SK-N-SH (cell line): ENCODE measurements at regions not wholly inside any gene's neighbourhood (a gene's known extent, or its start where the extent isn't known, plus 50 kb on each side); places are given as distances from the start of the nearest gene placed in this dataset.

Source experiments
- CTCF ChIA-PET: fragments of 300-600, 350-600 bp; formaldehyde crosslinking; extraction: SDS; loops from one replicate; lab custom pipeline; 2021; lab: Yijun Ruan, JAX
- POLR2A ChIA-PET: fragments of 350-600 bp; sonication (Branson Sonifier 250); formaldehyde crosslinking; extraction: SDS; loops from one replicate; lab custom pipeline; 2020; ENCODE audit warnings: antibody characterized with exemption, inconsistent platforms; lab: Yijun Ruan, JAX
- DNase-seq: peaks from one replicate; pipeline ENCODE4 v3.0.0; 2012
- H2AFZ ChIP-seq: fragments of 200-600 bp; sonication (generic); 2 replicates; pipeline ENCODE4 v1.8.1; 2016; ENCODE audit warnings: antibody characterized with exemption, mild to moderate bottlenecking, low read depth
- H3F3A ChIP-seq: fragments of 200-600 bp; sonication (generic); replicated peaks from 2 replicates; pipeline ENCODE3; 2016; ENCODE audit warnings: antibody characterized with exemption, mild to moderate bottlenecking; ENCODE audit not compliant: insufficient read depth
- H3K27ac ChIP-seq, 2 experiments: fragments of 200-500 bp in 1 of 2; fragments of 200-600 bp in 1 of 2; sonication (Bioruptor generic) in 1 of 2; sonication (generic), shearing (Covaris generic) in 1 of 2; 2 replicates each; pipeline versions ENCODE4 v1.5.1 to v1.6.1; 2014 to 2016; ENCODE audit warnings: low read depth in 2 of 2, inconsistent platforms in 1 of 2, low read length in 1 of 2, mild to moderate bottlenecking in 1 of 2, mixed read lengths in 1 of 2
- H3K27me3 ChIP-seq: fragments of 200-600 bp; sonication (generic), shearing (Covaris generic); 2 replicates; pipeline ENCODE4 v1.6.1; 2016; ENCODE audit warnings: mixed run types; ENCODE audit not compliant: insufficient read depth
- H3K36me3 ChIP-seq, 2 experiments: fragments of 200-500 bp in 1 of 2; fragments of 200-600 bp in 1 of 2; sonication (Bioruptor generic) in 1 of 2; sonication (generic) in 1 of 2; replicated peaks in 1 of 2; 2 replicates each; pipeline versions ENCODE3 to v1.5.1; 2014 to 2016; ENCODE audit warnings: low read length in 1 of 2, mild to moderate bottlenecking in 1 of 2; ENCODE audit not compliant: insufficient read depth in 2 of 2, control insufficient read depth in 1 of 2
- H3K4me1 ChIP-seq, 2 experiments: fragments of 200-500 bp in 1 of 2; fragments of 200-600 bp in 1 of 2; sonication (Bioruptor generic) in 1 of 2; sonication (generic), shearing (Covaris generic) in 1 of 2; 2 replicates each; pipeline versions ENCODE4 v1.5.1 to v1.6.1; 2014 to 2016; ENCODE audit warnings: low read depth in 1 of 2, low read length in 1 of 2, mixed run types in 1 of 2; ENCODE audit not compliant: insufficient read depth in 2 of 2, control insufficient read depth in 1 of 2
- H3K4me2 ChIP-seq: fragments of 200-600 bp; sonication (generic), shearing (Covaris generic); 2 replicates; pipeline ENCODE4 v1.6.1; 2017; ENCODE audit warnings: mixed run types
- H3K4me3 ChIP-seq, 2 experiments: fragments of 200-500 bp in 1 of 2; fragments of 200-600 bp in 1 of 2; sonication (Bioruptor generic) in 1 of 2; sonication (generic), shearing (Covaris generic) in 1 of 2; 2 replicates each; pipeline versions ENCODE4 v1.5.1 to v1.8.1; 2014 to 2016; ENCODE audit warnings: low read depth in 2 of 2, inconsistent platforms in 1 of 2, low read length in 1 of 2, mild to moderate bottlenecking in 1 of 2, mixed read lengths in 1 of 2, moderate library complexity in 1 of 2
- H3K79me2 ChIP-seq: fragments of 200-600 bp; sonication (generic); 2 replicates; pipeline ENCODE4 v1.8.1; 2017; ENCODE audit warnings: mild to moderate bottlenecking; ENCODE audit not compliant: insufficient read depth
- H3K9ac ChIP-seq: fragments of 200-600 bp; sonication (generic); 2 replicates; pipeline ENCODE4 v1.6.1; 2017; ENCODE audit warnings: mixed run types
- H3K9me2 ChIP-seq: fragments of 200-600 bp; sonication (generic); 2 replicates; pipeline ENCODE4 v1.6.1; 2017; ENCODE audit warnings: mixed run types
- H3K9me3 ChIP-seq: fragments of 200-600 bp; sonication (generic); 2 replicates; pipeline ENCODE4 v1.6.1; 2017; ENCODE audit warnings: mixed run types, mild to moderate bottlenecking, moderate library complexity
- H4K20me1 ChIP-seq: fragments of 200-600 bp; sonication (generic); 2 replicates; pipeline ENCODE4 v1.6.1; 2017; ENCODE audit warnings: mild to moderate bottlenecking, mixed run types; ENCODE audit not compliant: insufficient read depth
- FOXJ3 ChIP-seq: sonication (generic); formaldehyde crosslinking; IDR thresholded peaks from 2 replicates; pipeline ENCODE4 v1.5.1; 2020; ENCODE audit warnings: mild to moderate bottlenecking, missing genetic modification reagents
- GATA2 ChIP-seq: sonication (generic); formaldehyde crosslinking; IDR thresholded peaks from 2 replicates; pipeline ENCODE4 v1.5.0; 2020; ENCODE audit warnings: mild to moderate bottlenecking, missing genetic modification reagents
- MXI1 ChIP-seq: IDR thresholded peaks from 2 replicates; pipeline ENCODE4 v1.6.1; 2012; ENCODE audit warnings: mild to moderate bottlenecking, low read depth, low read length, improper control_type of control experiment
- SIN3A ChIP-seq: IDR thresholded peaks from 2 replicates; pipeline ENCODE4 v1.6.1; 2012; ENCODE audit warnings: low read depth, mild to moderate bottlenecking, low read length, moderate library complexity, borderline replicate concordance
- SMC3 ChIP-seq: IDR thresholded peaks from 2 replicates; pipeline ENCODE4 v1.6.1; 2012; ENCODE audit warnings: low read depth, low read length, improper control_type of control experiment
- TAF1 ChIP-seq: IDR thresholded peaks from 2 replicates; pipeline ENCODE4 v1.6.1; 2012; ENCODE audit warnings: low read depth, mild to moderate bottlenecking, low read length, moderate library complexity, borderline replicate concordance
- YY1 ChIP-seq: IDR thresholded peaks from 2 replicates; pipeline ENCODE4 v1.4.0; 2012; ENCODE audit warnings: low read depth, mild to moderate bottlenecking
- WGBS: methylation state at CpG from one replicate; pipeline ENCODE4 v1.1.6; 2017; ENCODE audit warnings: low lambda C conversion rate; 5-methylcytosine and 5-hydroxymethylcytosine counted together
- TF ChIP-seq, protein P1 (sequence below): IDR thresholded peaks from 2 replicates; pipeline ENCODE4 v1.4.0; 2012; ENCODE audit warnings: low read depth, borderline replicate concordance
- TF ChIP-seq, protein P2 (sequence below): fragments of 150-350 bp; IDR thresholded peaks from 2 replicates; pipeline ENCODE4 v1.6.1; 2017; ENCODE audit warnings: antibody characterized with exemption, low read length, low read depth, borderline replicate concordance
- TF ChIP-seq, protein P3 (sequence below): IDR thresholded peaks from 2 replicates; pipeline ENCODE4 v1.6.1; 2012; ENCODE audit warnings: mild to moderate bottlenecking, low read depth, low read length, moderate library complexity
- TF ChIP-seq, protein P4 (sequence below): IDR thresholded peaks from 2 replicates; pipeline ENCODE4; 2012

DNA sequence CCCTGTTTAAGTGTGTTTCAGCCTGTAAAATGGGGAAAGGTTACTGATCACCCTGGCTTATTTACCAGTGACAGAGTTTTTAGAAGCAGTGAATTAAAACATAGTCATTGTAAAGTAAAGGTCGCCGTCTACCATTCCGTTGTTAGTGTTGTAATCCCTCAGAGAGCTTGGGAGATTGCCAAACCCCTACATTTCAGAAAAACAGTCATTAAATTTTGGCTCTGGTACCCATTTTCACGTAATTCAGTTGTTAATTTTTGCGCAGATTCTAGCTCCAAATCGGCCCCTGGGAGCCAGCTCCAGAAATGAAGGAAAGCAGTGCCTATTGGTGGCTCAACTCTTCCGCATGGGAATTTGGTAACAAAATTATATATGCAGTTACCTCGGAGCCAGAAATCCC is 127.7 kb upstream of the AJAP1 start:
- ChIA-PET POLR2A (no interaction called here), CTCF (no interaction called here)
- H3K9me3 ChIP-seq: no peaks in the 10 kb centered on the region
- TF ChIP-seq, protein P1, sequence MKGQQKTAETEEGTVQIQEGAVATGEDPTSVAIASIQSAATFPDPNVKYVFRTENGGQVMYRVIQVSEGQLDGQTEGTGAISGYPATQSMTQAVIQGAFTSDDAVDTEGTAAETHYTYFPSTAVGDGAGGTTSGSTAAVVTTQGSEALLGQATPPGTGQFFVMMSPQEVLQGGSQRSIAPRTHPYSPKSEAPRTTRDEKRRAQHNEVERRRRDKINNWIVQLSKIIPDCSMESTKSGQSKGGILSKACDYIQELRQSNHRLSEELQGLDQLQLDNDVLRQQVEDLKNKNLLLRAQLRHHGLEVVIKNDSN: no peak
- TF ChIP-seq SIN3A: no peak
- TF ChIP-seq, protein P2, sequence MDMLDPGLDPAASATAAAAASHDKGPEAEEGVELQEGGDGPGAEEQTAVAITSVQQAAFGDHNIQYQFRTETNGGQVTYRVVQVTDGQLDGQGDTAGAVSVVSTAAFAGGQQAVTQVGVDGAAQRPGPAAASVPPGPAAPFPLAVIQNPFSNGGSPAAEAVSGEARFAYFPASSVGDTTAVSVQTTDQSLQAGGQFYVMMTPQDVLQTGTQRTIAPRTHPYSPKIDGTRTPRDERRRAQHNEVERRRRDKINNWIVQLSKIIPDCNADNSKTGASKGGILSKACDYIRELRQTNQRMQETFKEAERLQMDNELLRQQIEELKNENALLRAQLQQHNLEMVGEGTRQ: no peak
- H3K9me2 ChIP-seq: no peaks in the 10 kb centered on the region
- no peak overlapping the region for H3K27ac ChIP-seq
- DNase-seq: no peak
- 38% methylated on average over 8 of the region's 8 CpGs for WGBS
- H3K27me3 ChIP-seq: no peaks in the 10 kb centered on the region
- H2AFZ ChIP-seq: no peak overlapping the region
- H3K36me3 ChIP-seq: no peaks in the 10 kb centered on the region
- H3K9ac ChIP-seq: no peak overlapping the region
- no peaks in the 10 kb centered on the region for H3K4me1 ChIP-seq
- H4K20me1 ChIP-seq: no peaks in the 10 kb centered on the region
- no peak overlapping the region for H3K4me3 ChIP-seq
- no peak overlapping the region for H3K4me2 ChIP-seq
- H3F3A ChIP-seq: no peaks in the 10 kb centered on the region
- no peaks in the 10 kb centered on the region for H3K79me2 ChIP-seq

DNA sequence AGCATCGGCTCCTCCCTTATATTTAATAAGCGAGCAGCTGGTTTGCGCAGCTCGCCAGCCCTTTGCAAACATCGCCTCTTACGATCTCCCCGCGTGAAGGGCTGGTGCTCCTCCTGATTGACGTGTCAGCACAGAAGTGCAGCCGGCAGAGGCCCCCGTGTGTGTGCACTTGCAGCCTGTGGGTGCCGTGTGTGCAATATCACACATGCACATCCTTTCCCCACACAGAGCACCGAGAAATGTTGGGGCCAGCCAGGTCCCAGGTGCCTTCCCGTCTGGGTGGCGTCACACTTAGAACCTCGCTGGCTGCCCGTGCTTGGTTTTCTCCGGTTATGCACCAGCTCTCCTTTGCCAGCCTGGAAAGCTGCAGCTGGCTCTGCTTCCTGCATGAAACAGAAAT is 126.6 kb upstream of the AJAP1 start:
- no peak overlapping the region for H3K4me2 ChIP-seq
- no peaks in the 10 kb centered on the region for H3K9me3 ChIP-seq

More for the DNA sequence above, 126.6 kb upstream of the AJAP1 start:
- TF ChIP-seq MXI1 (no peak), YY1 (no peak), SMC3 (no peak), TAF1 (no peak), GATA2 (no peak), FOXJ3 (CRISPR knock-in tag) (no peak)
- TF ChIP-seq, protein P3, sequence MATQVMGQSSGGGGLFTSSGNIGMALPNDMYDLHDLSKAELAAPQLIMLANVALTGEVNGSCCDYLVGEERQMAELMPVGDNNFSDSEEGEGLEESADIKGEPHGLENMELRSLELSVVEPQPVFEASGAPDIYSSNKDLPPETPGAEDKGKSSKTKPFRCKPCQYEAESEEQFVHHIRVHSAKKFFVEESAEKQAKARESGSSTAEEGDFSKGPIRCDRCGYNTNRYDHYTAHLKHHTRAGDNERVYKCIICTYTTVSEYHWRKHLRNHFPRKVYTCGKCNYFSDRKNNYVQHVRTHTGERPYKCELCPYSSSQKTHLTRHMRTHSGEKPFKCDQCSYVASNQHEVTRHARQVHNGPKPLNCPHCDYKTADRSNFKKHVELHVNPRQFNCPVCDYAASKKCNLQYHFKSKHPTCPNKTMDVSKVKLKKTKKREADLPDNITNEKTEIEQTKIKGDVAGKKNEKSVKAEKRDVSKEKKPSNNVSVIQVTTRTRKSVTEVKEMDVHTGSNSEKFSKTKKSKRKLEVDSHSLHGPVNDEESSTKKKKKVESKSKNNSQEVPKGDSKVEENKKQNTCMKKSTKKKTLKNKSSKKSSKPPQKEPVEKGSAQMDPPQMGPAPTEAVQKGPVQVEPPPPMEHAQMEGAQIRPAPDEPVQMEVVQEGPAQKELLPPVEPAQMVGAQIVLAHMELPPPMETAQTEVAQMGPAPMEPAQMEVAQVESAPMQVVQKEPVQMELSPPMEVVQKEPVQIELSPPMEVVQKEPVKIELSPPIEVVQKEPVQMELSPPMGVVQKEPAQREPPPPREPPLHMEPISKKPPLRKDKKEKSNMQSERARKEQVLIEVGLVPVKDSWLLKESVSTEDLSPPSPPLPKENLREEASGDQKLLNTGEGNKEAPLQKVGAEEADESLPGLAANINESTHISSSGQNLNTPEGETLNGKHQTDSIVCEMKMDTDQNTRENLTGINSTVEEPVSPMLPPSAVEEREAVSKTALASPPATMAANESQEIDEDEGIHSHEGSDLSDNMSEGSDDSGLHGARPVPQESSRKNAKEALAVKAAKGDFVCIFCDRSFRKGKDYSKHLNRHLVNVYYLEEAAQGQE: no peak
- TF ChIP-seq, protein P4, sequence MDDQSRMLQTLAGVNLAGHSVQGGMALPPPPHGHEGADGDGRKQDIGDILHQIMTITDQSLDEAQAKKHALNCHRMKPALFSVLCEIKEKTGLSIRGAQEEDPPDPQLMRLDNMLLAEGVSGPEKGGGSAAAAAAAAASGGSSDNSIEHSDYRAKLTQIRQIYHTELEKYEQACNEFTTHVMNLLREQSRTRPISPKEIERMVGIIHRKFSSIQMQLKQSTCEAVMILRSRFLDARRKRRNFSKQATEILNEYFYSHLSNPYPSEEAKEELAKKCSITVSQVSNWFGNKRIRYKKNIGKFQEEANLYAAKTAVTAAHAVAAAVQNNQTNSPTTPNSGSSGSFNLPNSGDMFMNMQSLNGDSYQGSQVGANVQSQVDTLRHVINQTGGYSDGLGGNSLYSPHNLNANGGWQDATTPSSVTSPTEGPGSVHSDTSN: no peak
- Histone ChIP-seq H3K27ac (no peak overlapping the region), H3K9ac (no peak overlapping the region), H3F3A (no peaks in the 10 kb centered on the region), H3K4me3 (no peak overlapping the region), H3K9me2 (no peaks in the 10 kb centered on the region), H2AFZ (no peak overlapping the region), H4K20me1 (no peaks in the 10 kb centered on the region), H3K79me2 (no peaks in the 10 kb centered on the region), H3K36me3 (no peaks in the 10 kb centered on the region), H3K4me1 (no peaks in the 10 kb centered on the region), H3K27me3 (no peaks in the 10 kb centered on the region)
- 51% methylated on average over 5 of the region's 18 CpGs for WGBS
- DNase-seq: no peak
- ChIA-PET POLR2A (no interaction called here), CTCF (no interaction called here)
